Endothelial cell of umbilical vein (primary cell): ENCODE measurements at regions not wholly inside any gene's neighbourhood (a gene's known extent, or its start where the extent isn't known, plus 50 kb on each side); places are given as distances from the start of the nearest gene placed in this dataset.

Experiments used
- BruUV-seq: library from RNA; stranded (reverse); fragments of 400-500 nt; replicated peaks from 2 replicates; lab custom pipeline; 2021; lab: Mats Ljungman, UMichigan
- CTCF ChIA-PET: fragments of 300-600, 350-600 bp; sonication (Branson Sonifier 250); formaldehyde crosslinking; loops from one replicate; lab custom pipeline; 2021; ENCODE audit warnings: antibody characterized with exemption, inconsistent platforms; lab: Charles Lee
- POLR2A ChIA-PET: fragments of 300-600, 350-600 bp; sonication (Branson Sonifier 250); formaldehyde crosslinking; loops from one replicate; lab custom pipeline; 2021; ENCODE audit warnings: antibody characterized with exemption, inconsistent platforms; lab: Charles Lee
- DNase-seq: peaks from one replicate; pipeline ENCODE4 v3.0.0-alpha.2; 2011; ENCODE audit warnings: low read depth, low spot score
- FAIRE-seq: peaks from 2 replicates; lab custom pipeline; 2011; peaks lifted over from hg19 to GRCh38; lab: Jason Lieb, UNC
- H2AFZ ChIP-seq: 2 replicates; pipeline ENCODE4 v1.6.0; 2012; ENCODE audit warnings: low read depth, low read length, control low read depth, inconsistent platforms
- H3K27ac ChIP-seq: 2 replicates; pipeline ENCODE4 v1.5.1; 2011; ENCODE audit warnings: low read depth, mild to moderate bottlenecking, control low read depth, low read length, moderate library complexity; ENCODE audit not compliant: insufficient read depth
- H3K27me3 ChIP-seq, 2 experiments: 2 replicates each; pipeline versions ENCODE4 v1.6.0 to v1.6.1; 2011; ENCODE audit warnings: low read length in 2 of 2, mixed read lengths in 1 of 2; ENCODE audit not compliant: control insufficient read depth in 2 of 2, insufficient read depth in 2 of 2
- H3K36me3 ChIP-seq, 2 experiments: 2 replicates in 1 of 2; 3 replicates in 1 of 2; pipeline ENCODE4 v1.5.1; 2011; ENCODE audit warnings: low read length in 2 of 2, mild to moderate bottlenecking in 1 of 2, moderate library complexity in 1 of 2; ENCODE audit not compliant: control insufficient read depth in 2 of 2, insufficient read depth in 2 of 2; ENCODE audit errors: extremely low read depth in 1 of 2
- H3K4me1 ChIP-seq: 3 replicates; pipeline ENCODE4 v1.5.1; 2011; ENCODE audit warnings: mild to moderate bottlenecking, low read length; ENCODE audit not compliant: control insufficient read depth, insufficient read depth; ENCODE audit errors: extremely low read depth
- H3K4me2 ChIP-seq: 2 replicates; pipeline ENCODE4 v1.6.1; 2011; ENCODE audit warnings: low read length, control low read depth, mixed read lengths; ENCODE audit not compliant: insufficient read depth
- H3K4me3 ChIP-seq, 3 experiments: fragments of 200-600 bp in 1 of 3; sonication (generic), shearing (Covaris generic) in 1 of 3; replicated peaks in 1 of 3; 2 replicates each; pipeline ENCODE4 v1.5.1; 2011 to 2016; ENCODE audit warnings: control low read depth in 3 of 3, low read length in 3 of 3, mild to moderate bottlenecking in 2 of 3, inconsistent platforms in 1 of 3, low read depth in 1 of 3, moderate library complexity in 1 of 3; ENCODE audit not compliant: insufficient read depth in 1 of 3
- H3K79me2 ChIP-seq: 2 replicates; pipeline ENCODE4 v1.6.0; 2012; ENCODE audit warnings: low read length, inconsistent platforms; ENCODE audit not compliant: control insufficient read depth, insufficient read depth
- H3K9ac ChIP-seq: replicated peaks from 2 replicates; pipeline ENCODE3; 2011; ENCODE audit warnings: low read length, control low read depth; ENCODE audit not compliant: insufficient read depth; ENCODE audit errors: extremely low read depth
- H3K9me1 ChIP-seq: replicated peaks from 3 replicates; pipeline ENCODE4 v1.6.0; 2011; ENCODE audit warnings: mild to moderate bottlenecking, low read length; ENCODE audit not compliant: control insufficient read depth, insufficient read depth; ENCODE audit errors: extremely low read depth
- H3K9me3 ChIP-seq: replicated peaks from 2 replicates; pipeline ENCODE4 v1.5.1; 2012; ENCODE audit warnings: low read length, inconsistent platforms; ENCODE audit not compliant: control insufficient read depth, insufficient read depth
- H4K20me1 ChIP-seq: replicated peaks from 2 replicates; pipeline ENCODE3; 2011; ENCODE audit warnings: mild to moderate bottlenecking, low read length; ENCODE audit not compliant: control insufficient read depth, insufficient read depth; ENCODE audit errors: extremely low read depth
- CTCF ChIP-seq, 2 donors: IDR thresholded peaks; 1 replicate in 1 of 2; 2 replicates in 1 of 2; pipeline ENCODE4 v1.5.1; 2011; ENCODE audit warnings: low read length in 2 of 2, mild to moderate bottlenecking in 2 of 2, moderate library complexity in 2 of 2, control low read depth in 1 of 2, inconsistent platforms in 1 of 2, low read depth in 1 of 2; ENCODE audit not compliant: insufficient read depth in 1 of 2; ENCODE audit errors: extremely low read depth in 1 of 2
- EZH2 ChIP-seq: IDR thresholded peaks from 2 replicates; pipeline ENCODE4 v1.6.1; 2012; ENCODE audit warnings: borderline replicate concordance, low read depth, mild to moderate bottlenecking, moderate library complexity, low read length, inconsistent platforms; ENCODE audit not compliant: severe bottlenecking
- FOS ChIP-seq: IDR thresholded peaks from 2 replicates; pipeline ENCODE4 v1.6.1; 2011; ENCODE audit warnings: mild to moderate bottlenecking, low read length, moderate library complexity, borderline replicate concordance; ENCODE audit not compliant: insufficient read depth
- JUN ChIP-seq: IDR thresholded peaks from 2 replicates; pipeline ENCODE4 v1.6.1; 2011; ENCODE audit warnings: borderline replicate concordance, low read depth; ENCODE audit not compliant: insufficient read length, insufficient read depth
- MYC ChIP-seq: IDR thresholded peaks from one replicate; pipeline ENCODE4 v1.6.1; 2011; ENCODE audit warnings: mild to moderate bottlenecking, low read depth, low read length
- POLR2A ChIP-seq: IDR thresholded peaks from 2 replicates; pipeline ENCODE4 v1.6.1; 2012; ENCODE audit warnings: low read depth, mild to moderate bottlenecking, control low read depth, low read length
- POLR2AphosphoS5 ChIP-seq: IDR thresholded peaks from 2 replicates; pipeline ENCODE4 v1.6.1; 2012; ENCODE audit warnings: low read depth, mild to moderate bottlenecking, control low read depth, low read length, moderate library complexity; ENCODE audit not compliant: insufficient read depth
- dilution Hi-C: fragments of 300-500 bp; cut with MboI; formaldehyde crosslinking; loops from one replicate; pipeline ENCODE4 v1.15.0; 2019; ENCODE audit warnings: low sequenced_read_pairs; ENCODE audit not compliant: extremely low pct_ligation_motif_present
- intact Hi-C: fragments of 100-400 bp; cut with micrococcal nuclease; formaldehyde crosslinking; loops from one replicate; pipeline ENCODE4 v1.10.0; 2022
- TF ChIP-seq, protein P1 (sequence below): IDR thresholded peaks from 2 replicates; pipeline ENCODE4 v1.6.1; 2011; ENCODE audit not compliant: insufficient read depth, insufficient read length

GRCh38 chr5:62780230-62780629 is 201.6 kb downstream of the LRRC70 start:
- no peak for FAIRE-seq
- Histone ChIP-seq H3K4me3 (no peak overlapping the region), H2AFZ (no peak overlapping the region), H4K20me1 (no peaks in the 10 kb centered on the region), H3K9me1 (no peaks in the 10 kb centered on the region), H3K9ac (no peak overlapping the region), H3K36me3 (no peaks in the 10 kb centered on the region), H3K9me3 (no peaks in the 10 kb centered on the region), H3K79me2 (no peaks in the 10 kb centered on the region), H3K27me3 (no peaks in the 10 kb centered on the region), H3K27ac (no peak overlapping the region), H3K4me1 (no peaks in the 10 kb centered on the region), H3K4me2 (no peak overlapping the region)
- CTCF ChIA-PET: interaction anchor here (0.7 to 5.6 kb wide), 4 partner anchors 314 to 338 kb away, joined by 3 to 132 read pairs (median 36); no protein-coding TSS in a partner anchor
- TF ChIP-seq POLR2AphosphoS5 (no peak), EZH2 (no peak), MYC (no peak), FOS (no peak), JUN (no peak)
- TF ChIP-seq, protein P1, sequence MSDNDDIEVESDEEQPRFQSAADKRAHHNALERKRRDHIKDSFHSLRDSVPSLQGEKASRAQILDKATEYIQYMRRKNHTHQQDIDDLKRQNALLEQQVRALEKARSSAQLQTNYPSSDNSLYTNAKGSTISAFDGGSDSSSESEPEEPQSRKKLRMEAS: no peak
- BruUV-seq: no TSS peak
- dilution Hi-C loops (no loop called here), intact Hi-C loops (no loop called here)
- POLR2A ChIA-PET: no interaction called here
- no peak for DNase-seq

DNA sequence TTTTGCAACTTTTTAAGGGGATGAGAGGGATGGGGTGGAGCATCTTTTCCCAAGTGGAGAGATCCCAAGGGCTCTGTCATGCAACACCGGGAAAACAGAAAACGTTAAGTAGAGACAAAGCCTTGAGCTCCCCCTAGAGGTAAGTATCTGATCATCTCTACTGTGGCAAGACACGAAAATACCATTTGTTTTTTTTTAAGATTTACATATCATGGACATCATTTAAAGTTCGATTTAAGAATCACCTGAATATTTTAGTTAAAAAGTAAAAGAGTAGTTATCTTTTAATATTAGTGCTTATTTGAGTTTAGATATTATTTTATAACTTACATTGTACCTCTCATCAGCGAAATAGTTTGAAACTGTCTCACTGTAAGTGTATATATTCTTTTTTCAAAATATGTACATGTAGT is 200.4 kb downstream of the LRRC70 start:
- ChIA-PET POLR2A (interaction anchor here (0.6 kb wide), 1 partner anchor 556 kb away, joined by 5 read pairs; no protein-coding TSS in a partner anchor), CTCF (interaction anchor here (0.7 to 5.6 kb wide), 23 partner anchors 13 to 554 kb away, joined by 3 to 132 read pairs (median 4); partner anchors contain the start of genes DIMT1 and IPO11)
- Histone ChIP-seq H3K4me3 (no peak overlapping the region), H3K4me2 (no peak overlapping the region), H3K27ac (no peak overlapping the region), H3K9ac (no peak overlapping the region), H3K27me3 (no peaks in the 10 kb centered on the region), H3K9me3 (no peaks in the 10 kb centered on the region), H3K4me1 (no peaks in the 10 kb centered on the region), H2AFZ (no peak overlapping the region), H3K79me2 (no peaks in the 10 kb centered on the region), H3K9me1 (no peaks in the 10 kb centered on the region), H4K20me1 (no peaks in the 10 kb centered on the region), H3K36me3 (no peaks in the 10 kb centered on the region)
- intact Hi-C loops: loop anchor here (1.0 kb wide), 2 partner anchors 319 to 336 kb away; no protein-coding TSS in a partner anchor
- dilution Hi-C loops: no loop called here
- BruUV-seq: no TSS peak
- peak; percentile 81 for FAIRE-seq
- DNase-seq: peak; percentile 52
- TF ChIP-seq CTCF (IDR thresholded peaks at IDR 0.05; ENCODE audit: extremely low read depth in 1 of 2, insufficient read depth in 1 of 2, low read depth in 1 of 2, low read length in 2 of 2): peak; percentile 66 to 69
- no peak for TF ChIP-seq POLR2A
